GM19438 (cell line): ENCODE measurements at regions not wholly inside any gene's neighbourhood (a gene's known extent, or its start where the extent isn't known, plus 50 kb on each side); places are given as distances from the start of the nearest gene placed in this dataset.
"Not testable (repeated sequence)": the region's sequence is repeated elsewhere in the genome, so short reads cannot be mapped to it uniquely, and the experiment has no call there.

Source experiments
- ATAC-seq: cut with Tn5 transposase; IDR thresholded peaks from one replicate; pipeline ENCODE4 v1.9.1; 2021; ENCODE audit warnings: low read depth; ENCODE audit not compliant: unreplicated experiment

- no peak for ATAC-seq
Measured at GRCh38 chr2:234254783-234255521, 204.4 kb downstream of the SPP2 start.

- ATAC-seq: no peak
Measured at GRCh38 chr2:234252772-234253171, 202.3 kb downstream of the SPP2 start.

DNA sequence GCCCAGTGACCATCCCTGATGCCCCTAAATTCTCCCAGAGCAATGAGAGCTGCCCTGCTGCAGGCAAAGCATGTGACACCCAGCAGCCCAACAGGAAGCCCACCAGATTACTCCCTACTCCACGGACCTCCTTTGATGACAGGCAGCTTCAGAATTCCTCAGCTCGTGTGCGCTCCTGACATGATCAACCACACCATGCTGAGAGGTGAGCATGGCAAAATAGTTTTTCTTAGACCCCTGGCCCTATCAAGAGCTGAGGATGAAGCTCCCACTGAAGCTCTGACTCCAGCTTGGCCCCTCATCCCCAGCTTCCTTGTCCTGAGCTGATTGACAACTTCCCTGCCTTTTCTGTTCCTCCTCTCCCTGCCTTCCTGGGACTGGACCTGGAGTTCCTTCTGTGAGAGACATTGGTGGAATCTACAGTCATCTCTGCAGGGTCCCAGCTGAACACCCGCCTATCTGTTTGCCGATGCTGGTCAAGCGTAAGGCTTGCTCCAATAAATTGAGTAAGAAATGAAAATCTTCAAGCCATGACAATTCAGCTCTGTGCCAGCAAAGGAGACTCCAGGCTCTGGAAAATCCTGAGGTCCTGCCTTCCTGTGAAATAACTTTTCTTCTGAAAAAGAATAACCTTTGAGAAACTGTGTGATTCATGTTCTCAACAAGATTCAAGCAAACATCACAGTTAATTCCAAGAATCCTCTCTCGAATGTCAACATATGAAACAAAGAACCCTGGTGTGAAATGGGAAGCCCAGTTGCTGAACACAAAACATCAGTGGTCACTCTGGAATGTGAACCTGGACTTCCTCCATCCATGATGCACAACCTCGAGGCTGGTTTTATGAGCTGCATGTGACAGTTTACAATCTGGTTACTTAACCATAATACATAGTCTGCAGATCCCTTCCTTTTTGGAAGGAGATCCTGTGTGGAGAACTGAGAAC, 201.1 kb downstream of the SPP2 start:
- ATAC-seq: no peak

GRCh38 chr2:234250926-234251325, 200.4 kb downstream of the SPP2 start:
- ATAC-seq: no peak

GRCh38 chr2:234249873-234250272, 199.4 kb downstream of the SPP2 start:
- ATAC-seq: no peak

- ATAC-seq: no peak
Measured at GRCh38 chr2:234249034-234249735, 198.7 kb downstream of the SPP2 start.

GRCh38 chr2:234248213-234248710, 197.8 kb downstream of the SPP2 start:
- not testable (repeated sequence) for ATAC-seq

DNA sequence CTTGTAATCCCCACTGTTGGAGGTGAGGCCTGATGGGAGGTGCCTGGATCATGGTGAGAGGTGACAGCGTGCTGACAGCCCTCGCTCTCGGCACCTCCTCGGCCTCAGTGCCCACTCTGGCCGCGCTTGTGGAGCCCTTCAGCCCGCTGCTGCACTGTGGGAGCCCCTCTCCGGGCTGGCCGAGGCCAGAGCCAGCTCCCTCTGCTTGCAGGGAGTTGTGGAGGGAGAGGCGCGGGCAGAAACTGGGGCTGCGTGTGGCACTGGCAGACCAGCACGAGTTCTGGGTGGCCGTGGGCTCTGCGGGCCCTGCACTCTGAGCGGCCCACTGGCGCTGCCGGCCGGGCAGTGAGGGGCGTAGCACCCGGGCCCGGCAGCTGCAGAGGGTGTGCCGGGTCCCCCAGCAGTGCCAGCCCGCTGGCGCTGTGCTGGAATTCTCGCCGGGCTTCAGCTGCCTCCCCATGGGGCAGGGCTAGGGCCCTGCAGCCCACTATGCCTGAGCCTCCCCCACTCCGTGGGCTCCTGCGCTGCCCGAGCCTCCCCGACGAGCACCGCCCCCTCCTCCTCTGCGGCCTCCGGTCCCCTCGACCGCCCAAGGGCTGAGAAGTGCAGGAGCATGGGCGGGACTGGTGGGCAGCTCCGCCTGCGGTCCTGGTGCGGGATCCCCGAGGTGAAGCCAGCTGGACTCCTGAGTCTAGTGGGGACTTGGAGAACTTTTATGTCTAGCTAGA, 197.1 kb downstream of the SPP2 start:
- ATAC-seq: no peak

DNA sequence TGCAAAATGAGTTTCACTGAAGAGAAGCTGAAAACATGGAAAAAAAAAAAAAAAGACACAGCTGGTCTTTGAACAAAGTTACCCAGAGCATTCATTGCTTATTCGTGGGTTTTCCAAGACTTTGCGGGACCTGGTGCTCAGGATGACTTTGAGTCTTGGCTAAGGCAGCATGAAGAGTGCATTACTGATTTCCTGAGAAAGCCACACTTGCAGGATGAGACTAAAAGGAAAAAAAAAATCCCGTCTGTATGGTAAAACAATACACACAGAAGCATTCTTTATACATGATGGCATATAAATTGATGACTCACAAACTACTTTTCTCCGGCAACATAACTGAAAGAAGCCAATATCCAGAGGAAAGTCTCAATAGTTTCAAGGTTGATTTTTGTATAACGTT, 195.4 kb downstream of the SPP2 start:
- no peak for ATAC-seq

DNA sequence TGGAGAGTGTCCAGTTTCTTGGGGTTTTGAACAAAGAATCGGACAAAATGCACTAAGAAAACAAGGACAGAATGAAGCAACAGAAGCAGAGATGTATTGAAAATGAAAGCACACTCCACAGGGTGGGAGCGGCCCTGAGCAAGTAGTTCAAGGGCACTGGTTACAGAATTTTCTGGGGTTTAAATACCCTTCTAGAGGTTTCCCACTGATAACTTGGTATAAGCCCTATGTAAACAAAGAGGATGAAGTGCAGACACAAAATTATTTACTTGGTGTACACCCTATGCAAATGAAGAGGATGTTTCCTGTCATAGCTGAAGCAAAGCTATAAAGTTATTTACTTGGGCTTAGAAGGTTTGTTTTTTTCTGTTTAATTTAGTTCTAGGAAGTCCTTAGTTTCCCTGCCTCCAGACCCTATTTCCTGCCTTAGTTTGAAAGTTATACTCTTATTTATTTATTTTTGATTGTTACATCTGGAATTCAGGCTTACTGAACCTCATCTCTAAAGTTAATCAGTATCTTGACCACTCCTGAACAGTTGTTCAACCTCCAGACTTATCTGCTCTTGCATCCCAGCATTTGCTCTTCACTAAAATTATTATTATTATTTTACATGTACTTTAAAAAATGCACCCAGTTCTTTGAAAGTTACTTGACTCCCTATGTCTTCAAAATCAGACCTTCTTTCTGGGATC, 193.5 kb downstream of the SPP2 start:
- no peak for ATAC-seq

GRCh38 chr2:234242459-234242836, 191.9 kb downstream of the SPP2 start:
- no peak for ATAC-seq

- no peak for ATAC-seq
Measured at GRCh38 chr2:234241656-234242458, 191.4 kb downstream of the SPP2 start.

DNA sequence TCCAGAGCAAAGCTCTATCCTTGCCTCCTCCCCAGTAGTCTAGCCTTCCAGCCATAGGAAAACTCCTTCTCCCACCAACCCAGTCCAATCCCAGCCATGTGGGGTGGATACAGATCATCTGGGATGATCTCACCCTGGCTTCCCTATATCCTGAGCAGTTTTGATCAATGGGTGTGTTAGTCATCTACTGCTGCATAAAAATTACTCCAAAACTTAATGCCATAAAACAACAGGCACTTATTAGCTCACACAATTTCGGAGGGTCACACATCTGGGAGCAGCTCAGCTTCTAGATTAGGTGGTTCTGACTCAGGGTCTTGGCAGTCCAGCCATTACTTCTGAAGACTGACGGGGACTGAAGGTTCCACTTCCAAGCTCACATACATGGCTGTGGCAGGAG, 190.4 kb downstream of the SPP2 start:
- no peak for ATAC-seq

DNA sequence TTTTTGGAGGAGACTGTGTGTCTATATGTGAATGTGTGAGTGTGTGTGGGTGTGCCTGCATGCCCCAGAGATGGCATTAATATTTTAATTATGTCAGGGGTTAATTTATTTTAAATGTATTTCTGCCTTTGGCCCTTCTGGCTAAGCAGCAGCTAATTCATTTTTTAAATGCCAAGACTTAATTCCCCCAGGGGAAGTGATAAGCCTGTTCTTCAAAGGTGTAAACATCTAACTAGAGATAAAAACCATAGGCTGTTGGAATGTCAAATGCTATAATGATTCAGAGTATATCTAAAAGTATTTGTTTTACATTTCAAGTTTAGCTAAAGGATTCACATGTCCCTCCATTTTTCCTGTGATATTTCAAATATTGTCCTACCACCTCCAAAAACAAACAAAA, 184.7 kb downstream of the SPP2 start:
- no peak for ATAC-seq

GRCh38 chr2:234231460-234231859, 181.0 kb downstream of the SPP2 start:
- no peak for ATAC-seq

DNA sequence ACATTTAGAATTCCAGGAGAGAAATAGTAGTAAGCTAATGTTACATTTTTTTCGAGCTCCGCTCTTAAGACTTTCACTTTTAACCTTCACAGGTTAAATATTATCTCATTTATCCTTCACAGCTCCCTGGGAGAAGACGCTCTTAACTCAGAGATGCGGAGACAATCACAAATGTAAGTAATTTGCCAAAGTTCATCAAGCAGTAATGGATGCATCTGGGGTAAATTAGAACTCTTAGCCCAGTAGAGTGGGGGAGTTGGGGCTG, 168.5 kb downstream of the SPP2 start:
- no peak for ATAC-seq

DNA sequence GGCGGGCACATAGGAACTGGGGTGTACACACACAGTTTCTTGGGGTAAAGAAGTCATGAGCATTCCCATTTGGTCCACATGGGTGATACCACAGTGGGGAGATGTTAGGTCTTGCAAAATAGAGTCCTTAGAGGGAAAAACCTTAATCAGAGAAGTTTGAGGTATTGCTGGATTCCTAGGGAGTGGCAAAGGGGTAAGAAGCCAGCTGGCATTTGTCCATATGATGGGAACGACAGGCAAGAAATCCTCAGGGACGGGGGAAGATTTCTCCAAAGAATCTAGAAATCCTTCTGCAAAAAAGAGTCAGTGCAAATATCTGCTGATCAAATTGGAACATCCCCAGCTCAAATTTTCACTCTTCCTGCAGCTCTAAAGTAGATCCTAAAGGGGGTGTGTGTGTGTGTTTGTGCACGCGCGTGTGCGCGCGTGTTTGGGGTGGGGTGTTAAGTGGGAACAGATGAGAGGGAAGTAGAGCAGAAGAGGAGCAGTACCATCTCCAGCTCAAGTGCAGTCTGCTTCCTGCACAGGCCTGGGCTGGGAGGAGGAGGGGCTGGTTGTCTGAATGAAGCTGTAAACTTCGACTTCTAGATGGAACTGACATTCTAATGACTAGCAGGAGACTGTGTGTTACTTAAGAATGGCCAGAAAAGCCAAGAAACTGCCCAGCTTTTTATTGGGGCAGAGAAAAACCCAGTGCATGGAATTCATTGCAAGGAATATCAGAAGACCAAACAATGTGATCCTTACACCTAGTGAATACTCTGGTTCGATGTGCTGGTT, 168.0 kb downstream of the SPP2 start:
- no peak for ATAC-seq

- no peak for ATAC-seq
Measured at GRCh38 chr2:234212534-234212933, 162.0 kb downstream of the SPP2 start.
